Activated CD4-positive, alpha-beta T cell treated with anti-CD3 and anti-CD28 coated beads for 36 hours (primary cell): ENCODE measurements at regions not wholly inside any gene's neighbourhood (a gene's known extent, or its start where the extent isn't known, plus 50 kb on each side); places are given as distances from the start of the nearest gene placed in this dataset.

ENCODE experiments used
- ATAC-seq: fragments of 200-7000 bp; cut with Tn5 transposase; one replicate; pipeline ENCODE4 v1.10.0; 2021; ENCODE audit warnings: mild to moderate bottlenecking, moderate library complexity
- CTCF ChIA-PET: fragments of 350-600 bp; sonication (Branson Sonifier 250); formaldehyde crosslinking; loops from one replicate; lab custom pipeline; 2021; ENCODE audit warnings: antibody characterized with exemption; lab: Charles Lee
- POLR2A ChIA-PET: fragments of 350-600 bp; sonication (Branson Sonifier 250); formaldehyde crosslinking; loops from one replicate; lab custom pipeline; 2021; ENCODE audit warnings: antibody characterized with exemption, inconsistent platforms; lab: Charles Lee
- DNase-seq: peaks from one replicate; pipeline ENCODE4 v3.0.0-alpha.2; 2020
- H3K27ac Mint-ChIP-seq: one replicate; pipeline ENCODE4 v1.8.0; 2021; ENCODE audit warnings: mixed read lengths
- H3K27me3 Mint-ChIP-seq: one replicate; pipeline ENCODE4 v1.8.0; 2021; ENCODE audit warnings: mixed read lengths
- H3K36me3 Mint-ChIP-seq: one replicate; pipeline ENCODE4 v1.8.0; 2021; ENCODE audit warnings: low read depth, mixed read lengths
- H3K4me1 Mint-ChIP-seq: one replicate; pipeline ENCODE4 v1.8.0; 2021; ENCODE audit warnings: mixed read lengths
- H3K4me3 Mint-ChIP-seq: one replicate; pipeline ENCODE4 v1.8.0; 2021; ENCODE audit warnings: mild to moderate bottlenecking, moderate library complexity, mixed read lengths
- H3K9me3 Mint-ChIP-seq: one replicate; pipeline ENCODE4 v1.8.0; 2021; ENCODE audit warnings: low read depth, mixed read lengths
- intact Hi-C, 2 experiments: fragments of 100-400 bp; cut with DNase I in 1 of 2; cut with micrococcal nuclease in 1 of 2; formaldehyde crosslinking; loops; one replicate each; pipeline versions ENCODE4 v1.14.2 to v1.15.1; 2022 to 2024; cut with DNase I, micrococcal nuclease

DNA sequence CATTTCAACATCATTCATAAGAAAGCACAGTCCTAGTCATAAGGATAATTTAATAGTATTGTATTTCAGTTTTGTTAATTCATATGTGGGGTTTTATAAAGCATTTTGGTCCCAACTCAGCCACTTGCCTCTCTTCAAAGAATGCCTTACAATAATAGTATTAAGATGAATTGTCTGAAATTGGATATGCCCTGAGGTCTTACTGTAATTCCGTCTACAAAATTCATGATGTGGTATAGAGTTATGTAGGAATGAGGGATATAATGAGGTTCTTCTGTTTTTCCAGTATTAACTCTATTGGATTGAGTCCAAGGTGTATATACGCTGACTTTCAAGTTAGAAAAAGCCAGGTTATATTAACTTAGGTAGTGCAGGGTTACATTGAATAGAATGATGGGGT, 177.0 kb downstream of the GOLIM4 start:
- intact Hi-C loops = no loop called here
- H3K27me3 Mint-ChIP-seq = peaks cover 2% of the 10 kb centered on the region
- H3K27ac Mint-ChIP-seq = no peak overlapping the region
- no peak for DNase-seq
- POLR2A ChIA-PET = no interaction called here
- H3K9me3 Mint-ChIP-seq = no peaks in the 10 kb centered on the region
- no peaks in the 10 kb centered on the region for H3K4me1 Mint-ChIP-seq
- ATAC-seq = no peak
- no peaks in the 10 kb centered on the region for H3K36me3 Mint-ChIP-seq
- CTCF ChIA-PET = no interaction called here
- H3K4me3 Mint-ChIP-seq = no peak overlapping the region

- intact Hi-C loops = no loop called here
- H3K9me3 Mint-ChIP-seq = no peaks in the 10 kb centered on the region
- H3K4me3 Mint-ChIP-seq = no peak overlapping the region
- ChIA-PET CTCF (no interaction called here), POLR2A (no interaction called here)
- H3K36me3 Mint-ChIP-seq = no peaks in the 10 kb centered on the region
- peaks cover 2% of the 10 kb centered on the region for H3K27me3 Mint-ChIP-seq
- H3K4me1 Mint-ChIP-seq = no peaks in the 10 kb centered on the region
- ATAC-seq = no peak
- no peak overlapping the region for H3K27ac Mint-ChIP-seq
- DNase-seq = no peak
Observed at GRCh38 chr3:167918008-167918596, 177.6 kb downstream of the GOLIM4 start.

GRCh38 chr3:167913219-167913835, 177.8 kb downstream of the SERPINI1 start:
- DNase-seq = peak; percentile 8
- H3K36me3 Mint-ChIP-seq = no peaks in the 10 kb centered on the region
- no peak overlapping the region for H3K27ac Mint-ChIP-seq
- POLR2A ChIA-PET = no interaction called here
- no peaks in the 10 kb centered on the region for H3K4me1 Mint-ChIP-seq
- intact Hi-C loops = no loop called here
- H3K27me3 Mint-ChIP-seq = peaks cover 4% of the 10 kb centered on the region
- ATAC-seq = no peak
- no peaks in the 10 kb centered on the region for H3K9me3 Mint-ChIP-seq
- CTCF ChIA-PET = interaction anchor here (0.6 to 0.9 kb wide), 2 partner anchors 32 to 88 kb away, joined by 3 read pairs; no protein-coding TSS in a partner anchor
- no peak overlapping the region for H3K4me3 Mint-ChIP-seq

DNA sequence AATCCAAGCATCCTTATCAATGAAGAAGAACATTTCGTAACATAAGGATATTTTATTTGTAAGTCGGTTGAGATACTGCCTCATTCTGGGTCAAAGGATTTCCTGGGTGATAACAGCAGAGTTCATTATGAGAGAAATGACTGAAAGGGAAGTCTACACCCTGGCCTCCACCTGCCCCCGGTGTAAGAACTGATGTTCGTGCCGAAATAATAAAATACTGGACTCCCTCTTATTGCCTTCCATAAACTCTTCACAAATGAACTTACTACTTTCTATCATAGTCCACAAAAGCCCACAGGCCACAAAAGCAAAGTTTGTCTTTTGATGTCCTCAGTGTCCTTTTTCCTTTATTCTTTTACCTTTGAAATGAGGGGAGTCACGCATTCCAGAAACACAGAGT, 174.4 kb downstream of the SERPINI1 start:
- H3K36me3 Mint-ChIP-seq = no peaks in the 10 kb centered on the region
- POLR2A ChIA-PET = no interaction called here
- peaks cover 4% of the 10 kb centered on the region for H3K27me3 Mint-ChIP-seq
- no peaks in the 10 kb centered on the region for H3K4me1 Mint-ChIP-seq
- no peaks in the 10 kb centered on the region for H3K9me3 Mint-ChIP-seq
- no peak overlapping the region for H3K4me3 Mint-ChIP-seq
- CTCF ChIA-PET = interaction anchor here (0.6 kb wide), 1 partner anchor 49 kb away, joined by 3 read pairs; no protein-coding TSS in a partner anchor
- H3K27ac Mint-ChIP-seq = no peak overlapping the region
- no peak for DNase-seq
- no peak for ATAC-seq
- intact Hi-C loops = no loop called here

- DNase-seq (no peak), ATAC-seq (no peak)
- H3K4me3 Mint-ChIP-seq = no peak overlapping the region
- intact Hi-C loops = no loop called here
- POLR2A ChIA-PET = no interaction called here
- peaks cover 4% of the 10 kb centered on the region for H3K27me3 Mint-ChIP-seq
- no peaks in the 10 kb centered on the region for H3K36me3 Mint-ChIP-seq
- no peak overlapping the region for H3K27ac Mint-ChIP-seq
- no peaks in the 10 kb centered on the region for H3K4me1 Mint-ChIP-seq
- H3K9me3 Mint-ChIP-seq = no peaks in the 10 kb centered on the region
- CTCF ChIA-PET = no interaction called here
Observed at GRCh38 chr3:167909504-167909896, 174.0 kb downstream of the SERPINI1 start.

DNA sequence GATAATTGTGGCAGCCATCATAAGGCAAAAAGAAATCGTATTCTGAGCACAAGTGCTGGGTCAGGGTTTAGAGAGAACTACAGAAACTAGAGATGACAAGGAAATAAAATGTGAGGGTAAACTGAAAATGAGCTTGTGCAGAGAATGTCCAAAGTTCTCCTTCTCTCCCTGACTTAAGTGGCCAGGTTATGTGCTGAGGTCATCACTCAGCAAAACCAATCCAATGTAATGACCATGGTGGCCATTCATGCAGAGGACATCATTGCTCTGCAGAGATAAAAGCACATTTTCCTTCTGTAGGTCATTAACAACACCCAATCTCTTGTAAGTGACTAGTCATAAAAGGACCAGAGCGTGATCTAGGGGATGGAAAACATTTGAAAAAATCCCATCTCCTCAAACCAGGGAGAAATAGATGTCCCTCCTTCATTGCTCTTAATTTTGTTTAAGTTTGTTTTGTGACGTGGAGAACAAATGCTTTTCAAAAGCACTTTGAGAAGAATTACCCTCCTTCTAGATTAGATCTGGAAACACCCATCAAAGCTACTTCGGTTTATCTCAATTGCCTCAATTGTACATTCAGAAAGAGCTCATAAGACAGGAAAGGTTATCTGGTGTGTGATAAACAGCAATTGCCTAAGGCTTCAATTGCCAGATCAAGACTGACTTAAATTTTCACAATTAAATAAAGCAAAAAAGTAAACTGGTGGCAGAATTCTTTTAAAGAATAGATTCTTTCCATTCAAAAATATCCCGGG, 173.4 kb downstream of the SERPINI1 start:
- DNase-seq (no peak), ATAC-seq (no peak)
- H3K4me1 Mint-ChIP-seq = no peaks in the 10 kb centered on the region
- no peak overlapping the region for H3K4me3 Mint-ChIP-seq
- ChIA-PET POLR2A (no interaction called here), CTCF (interaction anchor here (0.9 kb wide), 1 partner anchor 619 kb away, joined by 3 read pairs; no protein-coding TSS in a partner anchor)
- H3K9me3 Mint-ChIP-seq = no peaks in the 10 kb centered on the region
- H3K27ac Mint-ChIP-seq = no peak overlapping the region
- H3K36me3 Mint-ChIP-seq = no peaks in the 10 kb centered on the region
- intact Hi-C loops = no loop called here
- H3K27me3 Mint-ChIP-seq = peaks cover 4% of the 10 kb centered on the region

DNA sequence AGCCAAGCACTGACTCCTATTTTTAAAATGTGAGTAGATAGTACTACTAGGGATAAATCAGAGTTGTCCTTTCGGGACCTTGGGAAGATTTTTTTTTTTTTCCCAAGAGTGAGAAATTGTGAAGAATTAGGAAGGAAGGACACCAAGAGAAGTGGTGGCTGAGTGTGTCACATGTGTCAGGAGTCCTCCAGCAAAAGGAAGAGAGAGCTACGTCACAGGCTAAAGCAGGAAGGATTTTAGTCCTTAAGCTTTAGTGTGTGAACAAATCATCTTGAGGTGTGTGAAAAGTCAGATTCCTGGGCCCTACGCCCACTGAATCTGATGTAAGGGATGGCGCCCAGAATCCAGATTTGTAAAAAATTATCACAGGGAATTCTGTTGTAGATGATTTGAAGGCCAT, 172.7 kb downstream of the SERPINI1 start:
- POLR2A ChIA-PET = no interaction called here
- Mint-ChIP-seq H3K27ac (no peak overlapping the region), H3K4me3 (no peak overlapping the region), H3K9me3 (no peaks in the 10 kb centered on the region), H3K4me1 (no peaks in the 10 kb centered on the region), H3K36me3 (no peaks in the 10 kb centered on the region), H3K27me3 (peaks cover 4% of the 10 kb centered on the region)
- intact Hi-C loops = no loop called here
- no peak for ATAC-seq
- CTCF ChIA-PET = interaction anchor here (0.6 to 0.9 kb wide), 4 partner anchors 9 to 618 kb away, joined by 3 to 5 read pairs (median 4); no protein-coding TSS in a partner anchor
- DNase-seq = no peak

DNA sequence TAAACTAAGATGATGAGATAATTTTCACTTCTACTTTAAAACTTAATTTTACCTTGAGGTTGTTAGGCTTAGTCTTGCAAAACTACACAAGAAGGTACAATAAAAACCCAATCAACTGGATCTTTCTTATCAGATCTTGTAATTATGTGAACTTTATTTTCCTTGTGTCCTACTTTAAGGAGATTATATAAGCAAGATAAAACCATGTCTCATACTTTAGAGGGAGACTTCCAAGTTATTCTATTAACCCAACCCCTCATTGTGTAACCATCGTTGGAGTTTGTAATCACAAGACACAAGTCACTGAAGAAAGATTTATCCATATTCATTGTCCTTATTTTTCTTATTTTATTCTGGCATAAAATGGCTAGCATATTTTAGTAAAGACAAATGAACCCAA, 165.6 kb downstream of the SERPINI1 start:
- Mint-ChIP-seq H3K4me3 (no peak overlapping the region), H3K36me3 (no peaks in the 10 kb centered on the region), H3K27ac (no peak overlapping the region), H3K9me3 (no peaks in the 10 kb centered on the region), H3K4me1 (no peaks in the 10 kb centered on the region), H3K27me3 (no peaks in the 10 kb centered on the region)
- intact Hi-C loops = no loop called here
- DNase-seq = no peak
- no peak for ATAC-seq
- CTCF ChIA-PET = interaction anchor here (0.6 kb wide), 1 partner anchor 1966 kb away, joined by 3 read pairs; no protein-coding TSS in a partner anchor
- POLR2A ChIA-PET = no interaction called here

DNA sequence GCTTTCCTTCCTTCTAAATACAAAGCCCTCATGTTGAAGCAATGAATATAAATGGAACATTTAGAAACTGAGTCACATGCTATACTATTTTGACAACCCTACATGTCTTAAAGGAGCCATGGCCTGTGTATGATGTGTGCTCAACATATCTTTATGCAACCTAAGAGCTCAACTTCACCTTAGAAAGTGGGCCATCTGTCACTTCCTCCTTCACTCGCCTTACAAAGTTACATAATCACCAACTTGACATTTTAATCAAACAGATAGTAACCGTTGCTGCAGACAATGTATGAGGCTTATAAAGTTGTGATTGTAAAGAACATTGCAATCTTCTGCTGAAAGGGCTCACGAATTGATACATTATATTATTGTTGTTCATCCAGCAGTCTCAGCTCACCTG, 163.6 kb downstream of the SERPINI1 start:
- intact Hi-C loops = no loop called here
- no peak overlapping the region for H3K27ac Mint-ChIP-seq
- no peak for DNase-seq
- no peaks in the 10 kb centered on the region for H3K9me3 Mint-ChIP-seq
- no peak overlapping the region for H3K4me3 Mint-ChIP-seq
- ATAC-seq = no peak
- POLR2A ChIA-PET = no interaction called here
- no peaks in the 10 kb centered on the region for H3K36me3 Mint-ChIP-seq
- no peaks in the 10 kb centered on the region for H3K4me1 Mint-ChIP-seq
- CTCF ChIA-PET = interaction anchor here (0.8 to 1.5 kb wide), 3 partner anchors 9 to 48 kb away, joined by 3 to 5 read pairs (median 3); no protein-coding TSS in a partner anchor
- H3K27me3 Mint-ChIP-seq = no peaks in the 10 kb centered on the region

- no peak overlapping the region for H3K4me3 Mint-ChIP-seq
- intact Hi-C loops = no loop called here
- H3K27me3 Mint-ChIP-seq = no peaks in the 10 kb centered on the region
- no peak for ATAC-seq
- ChIA-PET POLR2A (no interaction called here), CTCF (interaction anchor here (0.9 to 1.5 kb wide), 2 partner anchors 16 to 47 kb away, joined by 3 to 5 read pairs; no protein-coding TSS in a partner anchor)
- no peak for DNase-seq
- H3K9me3 Mint-ChIP-seq = no peaks in the 10 kb centered on the region
- no peak overlapping the region for H3K27ac Mint-ChIP-seq
- no peaks in the 10 kb centered on the region for H3K4me1 Mint-ChIP-seq
- H3K36me3 Mint-ChIP-seq = no peaks in the 10 kb centered on the region
Observed at GRCh38 chr3:167898091-167898490, 162.6 kb downstream of the SERPINI1 start.

- Mint-ChIP-seq H3K36me3 (no peaks in the 10 kb centered on the region), H3K4me1 (no peaks in the 10 kb centered on the region), H3K27me3 (no peaks in the 10 kb centered on the region), H3K9me3 (no peaks in the 10 kb centered on the region), H3K4me3 (no peak overlapping the region), H3K27ac (no peak overlapping the region)
- POLR2A ChIA-PET = no interaction called here
- ATAC-seq (no peak), DNase-seq (no peak)
- CTCF ChIA-PET = interaction anchor here (1.6 to 2.1 kb wide), 2 partner anchors 10 to 14 kb away, joined by 4 to 6 read pairs; no protein-coding TSS in a partner anchor
- intact Hi-C loops = no loop called here
Observed at GRCh38 chr3:167895684-167896083, 160.2 kb downstream of the SERPINI1 start.
